NCI-H524 (cell line): ENCODE measurements at regions not wholly inside any gene's neighbourhood (a gene's known extent, or its start where the extent isn't known, plus 50 kb on each side); places are given as distances from the start of the nearest gene placed in this dataset.

Source experiments
- DNase-seq, 2 experiments: peaks; one replicate each; lab custom pipeline; 2025; lab: John Stamatoyannopoulos, UW

DNA sequence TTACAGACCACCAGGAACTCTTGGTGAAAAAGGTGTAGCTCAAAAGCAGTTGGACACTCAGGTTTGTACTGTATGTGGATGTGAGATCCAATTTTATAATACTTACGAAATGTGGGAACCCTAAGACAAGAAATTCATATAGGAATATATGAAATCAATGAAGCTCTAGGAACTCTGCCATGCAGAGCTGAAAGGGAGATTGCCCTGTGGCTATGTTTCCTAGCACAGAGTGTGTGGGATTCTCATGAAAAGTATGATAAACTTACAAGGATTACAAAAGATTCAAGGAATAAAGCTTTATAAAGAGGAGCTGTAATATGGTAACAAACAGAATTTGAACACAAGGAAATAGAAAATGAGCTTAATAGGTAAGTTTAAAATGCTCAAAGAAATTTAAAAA lies 205.7 kb upstream of the FAM83B start:
- DNase-seq = no peak

DNA sequence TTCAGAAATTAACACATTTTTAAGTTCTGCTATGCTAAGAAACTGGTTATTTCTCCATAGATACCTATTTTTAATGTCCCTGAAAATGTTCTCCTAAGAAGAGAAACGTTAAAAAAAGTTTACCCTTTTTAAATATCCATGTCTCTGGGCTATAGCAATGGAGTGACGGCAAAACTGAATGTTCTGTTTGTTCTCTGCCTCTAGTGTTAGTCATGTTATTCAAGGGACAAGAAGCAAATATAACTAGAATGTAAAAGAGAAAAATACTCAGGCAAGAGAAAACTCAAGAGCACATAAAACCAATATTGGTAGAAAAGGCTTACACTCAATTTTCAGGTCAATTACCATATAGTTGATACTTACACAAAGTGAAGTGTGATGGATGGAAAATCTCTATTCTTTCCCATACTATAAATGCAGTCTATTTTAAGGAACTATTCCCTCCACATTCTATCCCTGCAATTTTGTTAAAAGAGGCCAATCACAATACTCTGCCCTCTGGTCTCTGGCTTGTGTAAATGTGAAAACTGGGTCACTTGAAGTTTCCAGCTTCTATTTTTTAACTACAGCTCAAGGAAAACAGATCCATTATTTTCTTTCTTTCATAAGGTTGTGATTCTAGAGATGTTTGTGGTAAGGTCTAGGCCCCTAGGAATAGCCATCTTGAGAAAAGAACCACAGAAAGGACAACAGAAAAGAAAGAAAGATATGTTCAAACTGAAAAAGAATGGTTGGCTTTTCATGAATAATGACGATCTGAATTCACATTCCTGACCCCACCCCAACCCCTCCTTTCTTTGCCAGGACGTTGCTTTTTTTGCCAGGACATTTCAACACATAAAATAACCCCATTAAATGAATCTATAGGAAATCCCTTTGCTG lies 200.3 kb upstream of the FAM83B start:
- no peak for DNase-seq

DNA sequence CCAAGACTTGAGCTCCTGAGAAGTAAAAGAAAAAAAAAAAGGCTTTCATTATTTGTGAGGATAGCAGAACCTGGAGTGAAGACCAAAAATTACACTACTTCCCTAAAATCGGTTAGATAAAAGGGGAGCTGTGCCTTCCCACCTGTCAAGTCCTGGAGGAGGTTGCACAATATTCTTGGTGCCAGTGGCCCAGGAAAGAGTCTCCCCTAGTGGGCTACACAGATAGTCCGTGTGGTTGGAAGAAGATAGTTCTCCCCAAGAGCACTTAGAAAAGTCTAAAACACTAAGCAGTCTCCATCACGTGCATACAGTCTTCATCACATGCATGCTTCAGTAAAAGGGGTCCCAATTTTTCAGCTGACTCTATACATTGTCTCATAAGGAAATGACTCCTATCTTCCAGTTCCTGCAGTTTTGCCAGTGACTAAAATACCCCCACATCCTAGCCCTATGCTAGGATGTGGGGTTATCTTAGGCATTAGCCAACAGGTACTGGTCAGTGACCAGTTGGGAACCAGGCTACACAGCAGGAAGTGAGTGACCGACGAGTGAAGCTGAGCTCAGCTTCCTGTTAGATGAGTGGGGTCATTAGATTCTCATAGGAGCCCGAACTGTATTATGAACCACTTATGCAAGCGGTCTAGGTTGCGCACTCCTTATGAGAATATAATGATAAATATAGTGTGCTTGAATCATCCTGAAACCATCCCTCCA lies 199.5 kb upstream of the FAM83B start:
- no peak for DNase-seq

DNA sequence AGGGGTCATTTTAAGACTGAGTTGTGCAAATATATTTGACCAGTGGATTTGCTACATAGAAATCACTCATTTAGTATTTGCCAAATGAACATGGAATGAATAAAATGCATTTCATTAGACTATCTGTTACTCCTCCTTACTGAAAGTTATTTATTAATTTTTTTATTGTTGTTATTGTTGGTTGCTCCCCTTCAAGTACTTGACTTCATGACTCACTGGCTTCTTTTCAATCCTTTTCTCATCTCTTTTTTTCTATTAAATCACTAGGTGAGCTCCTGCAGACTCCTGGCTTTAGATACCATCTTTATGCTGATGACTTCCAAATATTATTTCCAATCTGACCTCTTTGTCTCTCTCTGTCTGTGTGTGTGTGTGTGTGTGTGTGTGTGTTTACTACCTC lies 192.2 kb upstream of the FAM83B start:
- no peak for DNase-seq

DNA sequence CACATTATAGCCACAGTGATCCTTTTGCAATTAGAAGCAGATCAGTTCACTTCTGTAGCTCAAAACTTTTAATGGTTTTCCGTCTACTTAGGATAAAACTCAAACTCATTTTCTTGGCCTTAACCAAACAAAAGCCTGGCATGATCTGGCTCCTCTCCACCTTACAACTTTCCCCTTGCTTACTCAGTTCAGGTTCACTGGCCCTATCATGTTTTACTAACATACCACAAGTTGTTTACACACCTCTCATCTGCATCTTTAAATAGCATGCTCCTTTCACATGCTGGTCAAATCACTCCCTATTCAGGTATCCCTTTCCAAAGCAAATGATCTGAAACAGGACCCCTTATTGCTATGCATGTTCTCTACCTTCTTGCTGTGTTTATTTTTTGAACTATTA lies 191.4 kb upstream of the FAM83B start:
- DNase-seq = no peak

DNA sequence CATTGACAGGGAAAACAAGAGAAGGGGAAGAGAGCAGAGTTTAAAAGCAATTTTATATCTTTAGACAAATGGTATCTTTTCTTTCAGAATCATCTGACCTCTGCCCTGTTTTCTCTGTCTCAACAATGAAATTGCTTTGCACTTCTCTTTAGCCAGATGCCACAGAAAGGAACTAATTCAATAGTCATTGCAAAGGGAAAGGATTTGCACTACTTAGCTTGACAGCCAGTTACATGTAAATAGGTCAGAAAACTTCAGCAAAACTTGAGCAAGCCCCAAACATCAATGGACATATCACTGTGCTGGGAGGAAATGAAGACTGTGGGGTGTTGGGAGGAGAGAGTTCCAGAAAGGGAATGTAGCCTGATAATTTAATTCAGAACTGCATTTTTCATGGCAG lies 181.3 kb upstream of the FAM83B start:
- DNase-seq = no peak

DNA sequence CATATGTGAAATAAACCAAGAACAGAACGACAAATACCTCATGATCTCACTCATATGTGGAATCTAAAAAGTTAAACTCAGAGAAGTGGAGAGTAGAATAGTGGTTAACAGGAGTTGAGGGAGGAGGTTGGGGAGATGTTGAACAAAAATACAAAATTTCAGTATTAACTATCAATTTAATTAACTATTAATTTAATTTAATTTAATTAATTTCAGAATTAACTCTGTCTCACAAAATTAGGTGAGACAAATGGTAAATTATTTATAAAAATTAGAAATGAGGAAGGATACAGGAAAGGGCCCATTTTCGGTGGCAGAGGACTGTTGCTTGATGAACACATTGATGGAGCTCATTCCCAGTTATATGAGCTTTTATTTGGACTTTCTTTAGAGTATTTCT lies 166.0 kb upstream of the FAM83B start:
- no peak for DNase-seq

DNA sequence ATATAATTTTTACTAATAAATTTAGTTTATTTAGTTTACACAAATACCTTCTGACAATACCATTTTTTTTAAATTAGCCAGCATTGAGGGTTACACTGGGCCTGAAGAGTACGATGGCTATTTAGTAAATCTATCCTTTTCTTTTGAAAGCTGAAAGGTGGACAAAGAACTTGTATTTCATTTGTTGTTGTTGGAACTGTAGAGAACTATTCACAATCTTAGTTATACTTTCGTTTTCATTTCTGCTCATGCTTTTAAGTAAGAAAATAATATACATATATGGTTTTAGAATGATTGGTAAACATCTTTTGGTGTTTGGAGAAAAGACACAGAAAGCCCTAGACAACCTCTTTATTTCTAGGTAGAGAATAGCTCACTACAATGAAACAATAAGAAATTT lies 165.3 kb upstream of the FAM83B start:
- DNase-seq = no peak

DNA sequence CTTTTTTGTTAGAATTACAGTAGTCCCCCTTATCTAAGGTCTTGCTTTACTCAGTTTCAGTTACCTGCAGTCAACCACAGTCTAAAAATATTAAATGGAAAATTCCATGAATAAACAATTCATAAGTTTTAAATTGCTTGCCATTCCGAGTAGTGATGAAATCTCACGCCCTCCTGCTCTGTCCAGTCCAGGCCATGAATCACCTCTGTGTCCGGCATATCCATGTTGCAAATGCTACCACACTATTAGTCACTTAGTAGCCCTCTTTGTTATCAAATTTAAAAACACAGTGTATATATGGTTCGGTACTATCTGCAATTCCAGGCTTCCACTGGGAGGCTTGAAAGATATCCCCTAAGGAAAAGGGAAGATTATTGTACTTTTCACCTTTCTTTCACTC lies 164.6 kb upstream of the FAM83B start:
- no peak for DNase-seq

DNA sequence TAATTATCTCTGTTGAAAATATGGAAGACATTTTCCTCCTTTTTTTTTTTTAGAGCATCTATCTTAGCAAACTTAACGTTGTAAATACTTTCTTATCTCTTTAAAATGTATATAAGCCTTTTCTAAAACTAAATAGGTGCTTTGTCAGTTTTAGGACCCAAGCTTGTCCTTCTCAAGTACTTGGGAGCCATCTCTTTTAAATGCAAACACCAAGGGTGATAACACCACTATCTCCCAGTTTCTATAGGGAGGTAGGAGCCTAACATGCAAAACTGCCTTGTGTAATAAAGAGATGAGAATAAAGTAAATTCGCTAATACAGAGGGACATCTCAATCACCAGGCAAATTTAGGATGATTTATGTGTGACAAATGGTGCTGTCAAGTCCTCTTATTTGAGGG lies 157.0 kb upstream of the FAM83B start:
- DNase-seq = no peak

DNA sequence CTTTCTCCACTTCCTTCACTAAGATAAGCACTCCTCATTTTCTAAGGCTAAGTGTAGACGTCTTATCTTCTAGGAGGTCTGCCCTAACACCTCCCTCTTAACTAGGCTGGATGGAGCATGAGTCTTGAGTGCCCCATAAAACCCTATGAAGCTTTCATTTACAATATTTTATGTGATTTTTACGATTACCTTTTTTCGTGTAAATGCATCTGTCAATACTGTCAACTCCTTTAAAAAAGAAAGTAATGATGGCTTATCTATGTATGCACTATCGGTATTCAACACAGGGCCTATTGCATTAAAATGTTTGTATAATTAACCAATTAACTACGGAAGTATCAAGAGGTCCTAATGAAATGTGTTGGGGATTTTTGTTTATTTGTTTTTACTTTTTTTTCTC lies 156.0 kb upstream of the FAM83B start:
- DNase-seq = no peak

DNA sequence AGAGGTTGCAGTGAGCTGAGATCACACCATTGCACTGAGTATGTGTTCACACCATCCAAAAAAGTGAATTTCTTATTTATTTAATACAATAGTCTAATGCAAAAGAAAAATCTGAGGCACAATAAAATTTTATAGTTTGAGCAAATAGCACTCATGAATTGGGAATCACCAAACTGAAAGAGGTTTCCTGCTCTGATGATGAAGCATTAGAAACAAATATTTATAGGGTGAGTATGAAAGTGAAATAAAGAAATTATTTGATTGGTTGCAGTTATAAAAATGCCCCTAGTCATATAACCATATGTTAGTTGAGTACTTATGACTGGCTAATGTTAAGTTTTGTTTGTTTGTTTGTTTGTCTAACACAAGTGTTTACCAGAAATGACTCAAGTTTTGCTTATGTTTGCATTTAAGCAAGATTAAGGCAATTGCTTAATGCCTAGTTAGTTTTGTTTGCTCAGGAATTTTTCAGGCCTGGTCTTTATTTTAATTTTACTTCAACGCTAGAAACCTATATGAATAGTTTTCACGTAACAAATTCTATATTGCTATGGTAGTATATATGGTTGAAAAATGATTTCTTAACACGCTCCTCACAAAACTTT lies 151.5 kb upstream of the FAM83B start:
- no peak for DNase-seq

DNA sequence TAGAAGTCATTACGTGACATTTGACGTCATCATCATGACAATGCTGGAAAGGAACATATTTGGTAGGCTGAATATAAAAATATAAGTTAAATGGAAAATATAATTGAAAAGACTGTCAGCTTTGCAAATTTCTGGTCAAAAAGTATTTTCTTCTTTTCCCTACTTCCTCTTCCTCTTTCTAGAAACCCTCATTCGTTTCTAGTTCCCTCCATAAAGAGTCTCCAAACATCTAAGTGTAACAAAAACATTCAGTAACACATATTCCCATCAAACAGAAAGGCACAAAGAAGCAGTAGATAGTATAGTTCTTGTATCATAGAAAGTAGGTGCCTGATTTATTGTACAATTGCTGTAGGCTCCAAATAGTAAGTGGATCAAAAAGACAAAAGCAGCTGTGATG lies 150.8 kb upstream of the FAM83B start:
- no peak for DNase-seq

DNA sequence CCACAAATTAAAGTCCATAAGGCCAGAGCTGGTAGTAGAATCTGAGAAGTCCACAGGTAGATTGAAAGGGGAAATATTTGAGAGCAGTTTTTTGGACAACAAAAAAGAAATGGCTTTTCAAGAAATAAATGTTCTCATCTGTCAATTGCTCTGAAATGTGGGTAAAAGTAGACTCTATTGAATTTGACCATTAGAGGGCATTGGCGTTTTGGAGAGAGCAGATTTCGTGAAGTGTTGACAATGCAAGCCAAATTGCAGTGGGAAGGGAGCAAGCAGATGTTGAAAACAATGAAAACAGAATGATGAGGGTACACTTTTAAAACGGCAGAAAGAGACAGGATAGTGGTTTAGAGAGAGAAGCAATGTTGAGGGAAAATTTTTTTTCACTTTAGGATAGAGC lies 149.1 kb upstream of the FAM83B start:
- peak in 1 of 2 experiments; percentile 53 for DNase-seq

DNA sequence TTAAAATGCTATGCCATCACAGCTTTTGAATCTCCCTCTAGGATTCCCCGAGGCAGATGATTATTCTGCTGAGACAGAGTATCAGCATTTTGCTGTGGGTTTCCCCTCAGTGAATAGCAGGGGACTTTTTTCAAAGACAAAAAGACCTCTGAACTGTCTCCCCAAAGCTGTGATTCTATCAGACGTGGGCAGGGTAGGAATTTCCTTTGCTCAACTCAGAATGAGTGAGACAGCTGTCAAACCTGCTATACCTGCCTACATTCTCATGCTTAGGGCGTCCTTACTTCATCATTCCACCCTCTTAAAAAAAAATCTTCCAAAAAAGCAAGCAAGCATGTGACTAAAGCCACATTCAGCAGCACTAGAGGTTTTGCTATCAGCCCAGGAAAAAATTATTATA lies 147.6 kb upstream of the FAM83B start:
- DNase-seq = no peak

DNA sequence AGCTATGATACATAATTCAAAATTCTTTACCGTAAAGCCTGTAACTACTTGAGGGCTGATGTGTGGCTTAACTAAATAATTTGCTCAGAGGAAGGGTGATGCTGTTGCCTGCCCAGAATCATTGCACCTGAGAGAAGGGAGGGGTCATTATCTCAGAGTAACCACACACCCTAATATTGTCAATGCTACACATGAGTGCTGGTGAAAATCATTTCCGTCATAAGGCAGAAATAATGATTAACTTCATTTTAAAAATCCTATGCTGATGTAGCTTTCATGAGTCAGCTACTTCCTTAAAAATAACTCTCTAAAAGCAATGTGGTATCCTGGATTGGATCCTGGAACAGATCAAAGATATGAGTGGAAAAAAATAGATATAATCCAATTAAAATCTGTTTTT lies 146.4 kb upstream of the FAM83B start:
- no peak for DNase-seq

DNA sequence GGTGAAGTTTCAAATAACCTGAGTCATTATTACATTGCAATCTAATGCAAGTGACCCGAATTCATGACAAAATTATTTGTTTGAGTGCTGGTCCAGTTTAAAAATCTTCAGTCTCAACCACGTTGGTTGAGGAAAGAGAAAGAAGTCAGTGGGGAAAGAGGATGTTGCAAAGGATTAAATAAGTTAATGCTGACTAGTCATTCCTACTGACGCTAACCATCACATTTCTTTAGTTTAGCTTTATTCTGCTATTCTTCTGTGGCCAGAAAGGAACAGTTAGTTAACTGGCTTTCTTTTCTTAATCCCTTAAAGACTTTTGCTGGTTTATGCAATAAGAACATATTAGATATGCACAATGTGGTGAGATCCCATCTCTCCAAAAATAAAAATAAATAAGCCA lies 143.8 kb upstream of the FAM83B start:
- DNase-seq = no peak

DNA sequence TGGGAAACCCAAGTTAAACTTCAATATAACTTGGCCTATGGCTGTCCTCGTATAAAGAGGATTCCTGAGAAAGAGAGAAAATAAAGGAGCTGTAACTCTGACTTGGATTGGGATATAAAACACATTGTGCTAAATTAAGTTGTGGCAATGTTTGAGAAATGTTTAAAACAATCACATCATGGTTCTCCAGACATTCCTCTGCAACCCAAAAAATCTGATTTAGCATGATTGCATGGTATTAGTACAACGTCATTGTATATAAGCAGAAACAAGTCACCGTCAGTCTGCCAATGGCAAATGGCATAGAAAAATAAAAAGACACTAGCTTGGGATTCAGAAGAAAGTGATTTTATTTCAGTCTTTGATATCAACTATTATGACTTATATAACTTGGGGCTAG lies 140.2 kb upstream of the FAM83B start:
- no peak for DNase-seq

DNA sequence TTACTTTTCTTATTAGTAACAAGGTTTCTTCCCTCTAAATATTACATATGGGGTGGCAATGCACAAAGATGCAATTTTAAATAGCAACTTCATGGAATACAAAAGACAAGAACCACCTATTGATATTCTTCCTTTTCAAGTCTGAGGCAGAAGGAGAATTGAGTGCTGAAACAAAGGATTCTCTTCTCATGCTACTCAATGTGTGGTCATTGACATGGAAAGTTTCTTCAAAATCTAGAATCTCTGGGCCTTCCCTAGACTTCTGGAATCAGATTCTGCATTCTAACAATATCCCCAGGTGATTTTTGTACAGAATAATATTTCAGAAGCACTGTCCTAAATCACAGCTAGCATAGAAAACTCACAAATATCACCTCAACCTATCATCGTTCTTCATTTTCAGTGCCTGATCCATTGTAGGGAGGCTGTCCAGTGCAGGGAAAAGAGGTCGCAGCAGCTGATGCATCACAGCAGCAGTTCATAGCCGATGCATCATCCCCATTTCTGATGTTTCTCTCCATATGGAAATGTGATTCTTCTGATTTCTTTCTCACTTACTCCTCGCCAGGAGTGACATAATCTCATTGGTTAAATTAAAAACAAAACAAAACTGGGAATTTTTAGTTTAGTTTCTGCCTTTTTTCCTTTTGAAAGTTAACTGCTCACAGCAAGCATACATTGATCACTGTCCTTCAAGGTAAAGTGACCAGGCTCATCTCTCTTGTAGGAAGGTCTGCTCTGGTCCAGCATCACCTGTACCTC lies 139.5 kb upstream of the FAM83B start:
- no peak for DNase-seq

DNA sequence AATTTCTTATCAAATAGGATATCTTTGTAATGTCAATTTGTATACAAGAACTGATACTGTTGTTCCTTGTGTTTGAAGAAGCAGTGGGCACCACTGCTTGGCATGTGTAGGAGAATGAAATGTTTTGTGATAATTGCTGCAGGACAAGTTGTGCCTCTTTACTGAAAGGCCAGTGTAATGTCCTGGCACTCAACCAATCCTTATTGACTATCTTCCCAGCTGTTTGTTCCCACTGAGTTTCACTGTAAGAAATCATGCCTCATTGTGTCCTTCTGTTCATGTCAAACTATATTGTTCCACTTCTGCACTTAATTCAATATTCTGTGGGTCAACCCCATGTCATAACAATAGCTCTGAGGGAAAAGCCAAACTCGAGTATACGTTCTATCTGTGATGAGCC lies 136.1 kb upstream of the FAM83B start:
- DNase-seq = no peak

DNA sequence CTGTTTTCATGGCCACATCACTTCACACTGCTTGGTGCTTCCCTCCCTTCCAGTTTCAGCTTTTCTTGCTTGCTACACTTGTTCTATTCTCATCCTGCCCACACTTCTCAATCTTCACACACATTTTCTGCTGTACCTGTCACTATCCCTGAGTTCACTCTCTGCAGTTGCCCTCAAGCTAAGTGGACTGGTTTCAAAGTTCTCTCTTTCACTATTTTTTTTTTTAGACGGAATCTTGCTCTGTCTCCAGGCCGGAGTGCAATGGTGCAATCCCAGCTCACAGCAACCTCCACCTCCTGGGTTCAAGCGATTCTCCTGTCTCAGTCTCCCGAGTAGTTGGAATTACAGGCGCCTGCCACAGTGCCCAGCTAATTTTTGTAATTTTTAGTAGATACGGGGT lies 130.6 kb upstream of the FAM83B start:
- DNase-seq = no peak

DNA sequence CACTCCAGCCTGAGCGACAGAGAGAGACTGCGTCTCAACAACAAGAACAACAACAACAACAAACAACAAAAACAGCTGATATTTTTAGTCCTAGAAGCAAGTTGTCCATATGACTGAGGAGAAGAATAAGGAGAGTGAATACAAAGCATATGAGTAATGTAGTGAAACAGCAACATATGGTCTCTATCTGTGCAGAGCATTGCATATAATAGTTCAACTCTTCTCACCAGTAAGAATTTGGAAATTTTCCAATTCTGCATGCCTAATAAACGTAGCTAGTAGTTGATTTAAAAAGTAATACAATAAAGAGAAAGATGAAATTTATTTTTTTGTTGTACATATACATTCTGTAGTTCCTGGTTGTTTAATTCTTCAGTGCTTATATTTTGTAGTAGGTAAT lies 129.7 kb upstream of the FAM83B start:
- DNase-seq = peak in 1 of 2 experiments; percentile 51
